DND-41 (cell line): ENCODE measurements at regions not wholly inside any gene's neighbourhood (a gene's known extent, or its start where the extent isn't known, plus 50 kb on each side); places are given as distances from the start of the nearest gene placed in this dataset.

Source experiments
- ATAC-seq: fragments of 200-7000 bp; cut with Tn5 transposase; 3 replicates; pipeline ENCODE4 v1.9.1; 2021; ENCODE audit warnings: low read depth; ENCODE audit not compliant: insufficient read depth
- DNase-seq: peaks from one replicate; pipeline ENCODE4 v3.0.0-alpha.2; 2020
- H2AFZ ChIP-seq: 2 replicates; pipeline ENCODE4 v1.6.0; 2012; ENCODE audit warnings: low read depth, low read length
- H3K27ac ChIP-seq: 2 replicates; pipeline ENCODE4 v1.5.1; 2012; ENCODE audit warnings: low read length, inconsistent platforms
- H3K27me3 ChIP-seq: fragments of 200-600 bp; sonication (generic); 2 replicates; pipeline ENCODE4 v1.6.0; 2012; ENCODE audit warnings: low read length, mild to moderate bottlenecking, inconsistent platforms; ENCODE audit not compliant: insufficient read depth, poor library complexity
- H3K36me3 ChIP-seq: 2 replicates; pipeline ENCODE4 v1.5.1; 2012; ENCODE audit warnings: low read length, inconsistent platforms; ENCODE audit not compliant: insufficient read depth
- H3K4me1 ChIP-seq: 2 replicates; pipeline ENCODE4 v1.5.1; 2012; ENCODE audit warnings: mild to moderate bottlenecking, low read length; ENCODE audit not compliant: insufficient read depth
- H3K4me2 ChIP-seq: 2 replicates; pipeline ENCODE4 v1.6.0; 2012; ENCODE audit warnings: mild to moderate bottlenecking, moderate library complexity, low read length, inconsistent platforms; ENCODE audit not compliant: insufficient read depth
- H3K4me3 ChIP-seq, 2 experiments: fragments of 200-600 bp in 1 of 2; shearing (Covaris generic) in 1 of 2; 2 replicates each; pipeline ENCODE4 v1.5.1; 2012 to 2016; ENCODE audit warnings: inconsistent platforms in 2 of 2, low read length in 2 of 2, mild to moderate bottlenecking in 2 of 2, low read depth in 1 of 2, moderate library complexity in 1 of 2
- H3K79me2 ChIP-seq: 2 replicates; pipeline ENCODE4 v1.6.0; 2012; ENCODE audit warnings: low read length, inconsistent platforms; ENCODE audit not compliant: insufficient read depth
- H3K9ac ChIP-seq: 2 replicates; pipeline ENCODE4 v1.6.0; 2012; ENCODE audit warnings: low read depth, mild to moderate bottlenecking, inconsistent platforms, low read length, moderate library complexity
- H3K9me3 ChIP-seq: 2 replicates; pipeline ENCODE4 v1.5.1; 2012; ENCODE audit warnings: low read length, moderate library complexity, mild to moderate bottlenecking, inconsistent platforms; ENCODE audit not compliant: insufficient read depth, severe bottlenecking
- H4K20me1 ChIP-seq: 2 replicates; pipeline ENCODE4 v1.6.0; 2012; ENCODE audit warnings: low read length; ENCODE audit not compliant: insufficient read depth
- EZH2 ChIP-seq: IDR thresholded peaks from 3 replicates; pipeline ENCODE4 v1.6.1; 2012; ENCODE audit warnings: borderline replicate concordance, low read depth, mild to moderate bottlenecking, moderate library complexity, low read length, inconsistent platforms; ENCODE audit not compliant: severe bottlenecking
- TF ChIP-seq, protein P1 (sequence below): IDR thresholded peaks from 2 replicates; pipeline ENCODE4 v1.5.1; 2012; ENCODE audit warnings: borderline replicate concordance, low read length, moderate library complexity, mild to moderate bottlenecking; ENCODE audit not compliant: poor library complexity, severe bottlenecking; ENCODE audit errors: extremely low read depth

DNA sequence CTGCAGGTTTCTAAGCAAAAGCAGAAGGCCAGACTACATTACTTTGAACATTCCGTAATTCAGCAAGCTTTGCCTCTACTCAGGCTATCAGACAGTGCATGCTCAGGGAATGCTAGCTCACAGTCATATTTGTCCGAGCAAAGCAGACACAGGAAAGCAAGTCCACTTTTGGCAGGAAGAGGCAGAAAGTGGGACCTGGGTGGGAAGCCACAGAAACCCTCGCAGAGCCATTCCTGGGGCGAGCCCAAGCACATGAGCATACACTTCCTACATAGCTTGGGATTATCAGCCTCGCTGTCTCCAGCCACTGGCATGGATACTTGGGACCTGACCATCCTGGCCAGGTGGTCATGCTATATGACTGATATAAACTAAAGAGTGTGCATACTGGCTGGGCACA lies 113.3 kb downstream of the TRIM29 start:
- Histone ChIP-seq H3K4me2 (no peak overlapping the region), H3K27me3 (peaks cover 6% of the 10 kb centered on the region), H4K20me1 (no peaks in the 10 kb centered on the region; the same call in 1 of the 2 replicates), H3K4me1 (no peaks in the 10 kb centered on the region), H3K27ac (no peak overlapping the region), H3K79me2 (no peaks in the 10 kb centered on the region), H3K4me3 (no peak overlapping the region), H3K9me3 (no peaks in the 10 kb centered on the region), H3K36me3 (no peaks in the 10 kb centered on the region), H3K9ac (no peak overlapping the region), H2AFZ (no peak overlapping the region)
- TF ChIP-seq, protein P1, sequence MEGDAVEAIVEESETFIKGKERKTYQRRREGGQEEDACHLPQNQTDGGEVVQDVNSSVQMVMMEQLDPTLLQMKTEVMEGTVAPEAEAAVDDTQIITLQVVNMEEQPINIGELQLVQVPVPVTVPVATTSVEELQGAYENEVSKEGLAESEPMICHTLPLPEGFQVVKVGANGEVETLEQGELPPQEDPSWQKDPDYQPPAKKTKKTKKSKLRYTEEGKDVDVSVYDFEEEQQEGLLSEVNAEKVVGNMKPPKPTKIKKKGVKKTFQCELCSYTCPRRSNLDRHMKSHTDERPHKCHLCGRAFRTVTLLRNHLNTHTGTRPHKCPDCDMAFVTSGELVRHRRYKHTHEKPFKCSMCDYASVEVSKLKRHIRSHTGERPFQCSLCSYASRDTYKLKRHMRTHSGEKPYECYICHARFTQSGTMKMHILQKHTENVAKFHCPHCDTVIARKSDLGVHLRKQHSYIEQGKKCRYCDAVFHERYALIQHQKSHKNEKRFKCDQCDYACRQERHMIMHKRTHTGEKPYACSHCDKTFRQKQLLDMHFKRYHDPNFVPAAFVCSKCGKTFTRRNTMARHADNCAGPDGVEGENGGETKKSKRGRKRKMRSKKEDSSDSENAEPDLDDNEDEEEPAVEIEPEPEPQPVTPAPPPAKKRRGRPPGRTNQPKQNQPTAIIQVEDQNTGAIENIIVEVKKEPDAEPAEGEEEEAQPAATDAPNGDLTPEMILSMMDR = no peak
- no peak for TF ChIP-seq EZH2
- no peak for DNase-seq
- no peak for ATAC-seq

DNA sequence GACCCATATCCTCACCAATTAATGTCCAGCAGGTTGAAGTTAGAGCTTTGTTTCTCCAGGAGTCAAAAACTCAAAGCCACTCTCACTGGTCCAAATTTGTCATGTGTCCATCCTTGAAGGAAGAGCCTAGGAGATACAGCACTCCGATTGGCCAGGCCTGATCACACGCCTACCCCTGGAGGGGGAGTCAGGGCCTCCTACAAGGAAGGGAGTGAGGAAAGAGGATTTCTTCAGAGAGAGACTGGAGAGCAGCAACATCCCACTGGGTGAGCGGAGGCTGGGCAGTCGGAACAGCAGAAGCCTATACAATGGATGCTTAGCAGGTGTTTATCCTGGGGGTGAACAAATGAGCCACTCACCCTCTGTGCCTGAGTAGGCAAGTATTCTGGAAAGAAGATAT lies 113.9 kb downstream of the TRIM29 start:
- Histone ChIP-seq H3K4me2 (no peak overlapping the region), H3K79me2 (no peaks in the 10 kb centered on the region), H4K20me1 (no peaks in the 10 kb centered on the region; the same call in 1 of the 2 replicates), H3K36me3 (no peaks in the 10 kb centered on the region), H3K9me3 (no peaks in the 10 kb centered on the region), H3K9ac (no peak overlapping the region), H2AFZ (no peak overlapping the region), H3K4me1 (no peaks in the 10 kb centered on the region), H3K4me3 (no peak overlapping the region), H3K27ac (no peak overlapping the region), H3K27me3 (peaks cover 6% of the 10 kb centered on the region)
- ATAC-seq (no peak), DNase-seq (no peak)
- TF ChIP-seq EZH2 = no peak
- TF ChIP-seq, protein P1 = no peak

DNA sequence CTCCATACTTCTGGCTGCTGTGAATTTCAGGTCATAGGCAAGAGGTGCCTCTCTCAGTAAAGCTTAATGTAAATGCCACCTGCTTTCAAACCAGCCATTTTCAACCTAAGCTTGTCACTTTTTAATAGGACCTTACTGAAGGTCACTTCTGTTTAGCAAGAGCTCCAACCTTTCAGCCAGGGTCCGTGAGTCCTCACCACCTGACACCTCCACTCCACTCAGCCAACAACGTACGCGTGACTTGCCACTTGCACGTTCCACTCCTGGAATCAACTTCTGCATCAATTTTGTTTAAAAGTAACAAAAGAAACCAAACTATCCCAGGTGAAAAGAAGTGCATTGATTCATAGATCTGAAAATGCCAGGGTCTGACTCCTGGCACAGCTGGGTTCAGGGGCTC lies 114.4 kb downstream of the TRIM29 start:
- DNase-seq (no peak), ATAC-seq (no peak)
- H3K4me3 ChIP-seq = no peak overlapping the region
- no peak overlapping the region for H2AFZ ChIP-seq
- H3K9me3 ChIP-seq = no peaks in the 10 kb centered on the region
- H3K9ac ChIP-seq = no peak overlapping the region
- no peak overlapping the region for H3K4me2 ChIP-seq
- TF ChIP-seq, protein P1 = no peak
- H3K27me3 ChIP-seq = peaks cover 8% of the 10 kb centered on the region
- no peaks in the 10 kb centered on the region for H3K36me3 ChIP-seq
- H4K20me1 ChIP-seq = no peaks in the 10 kb centered on the region; the same call in 1 of the 2 replicates
- no peaks in the 10 kb centered on the region for H3K4me1 ChIP-seq
- no peak overlapping the region for H3K27ac ChIP-seq
- no peaks in the 10 kb centered on the region for H3K79me2 ChIP-seq

DNA sequence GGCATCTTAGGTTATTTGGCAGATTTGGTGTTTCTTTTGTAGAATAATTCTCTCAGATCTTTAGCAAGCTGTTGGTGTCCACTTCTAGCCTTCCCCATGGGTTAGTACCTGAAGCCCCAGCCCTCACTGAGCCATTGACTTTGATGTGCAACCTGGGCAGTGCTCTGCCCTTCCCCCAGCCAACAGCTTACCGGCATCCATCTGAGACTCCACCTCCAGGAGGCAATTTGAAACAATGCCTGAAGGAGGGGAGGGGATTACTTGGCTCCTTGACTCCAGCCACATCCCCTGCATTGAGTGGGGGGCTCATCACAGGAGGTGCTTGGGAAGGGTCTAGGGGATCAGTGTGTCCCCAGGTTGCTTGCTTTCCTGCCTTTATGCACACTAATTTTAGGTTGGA lies 114.8 kb downstream of the TRIM29 start:
- Histone ChIP-seq H3K27ac (no peak overlapping the region), H2AFZ (no peak overlapping the region), H3K9ac (no peak overlapping the region), H3K36me3 (no peaks in the 10 kb centered on the region), H3K4me3 (no peak overlapping the region), H3K4me1 (no peaks in the 10 kb centered on the region), H4K20me1 (no peaks in the 10 kb centered on the region; the same call in 1 of the 2 replicates), H3K79me2 (no peaks in the 10 kb centered on the region), H3K9me3 (no peaks in the 10 kb centered on the region), H3K4me2 (no peak overlapping the region), H3K27me3 (peaks cover 9% of the 10 kb centered on the region)
- TF ChIP-seq, protein P1 = no peak
- TF ChIP-seq EZH2 = no peak
- DNase-seq (no peak), ATAC-seq (no peak)
